ENCODE measurements at regions not wholly inside any gene's neighbourhood (a gene's known extent, or its start where the extent isn't known, plus 50 kb on each side); places are given as distances from the start of the nearest gene placed in this dataset.

DNA sequence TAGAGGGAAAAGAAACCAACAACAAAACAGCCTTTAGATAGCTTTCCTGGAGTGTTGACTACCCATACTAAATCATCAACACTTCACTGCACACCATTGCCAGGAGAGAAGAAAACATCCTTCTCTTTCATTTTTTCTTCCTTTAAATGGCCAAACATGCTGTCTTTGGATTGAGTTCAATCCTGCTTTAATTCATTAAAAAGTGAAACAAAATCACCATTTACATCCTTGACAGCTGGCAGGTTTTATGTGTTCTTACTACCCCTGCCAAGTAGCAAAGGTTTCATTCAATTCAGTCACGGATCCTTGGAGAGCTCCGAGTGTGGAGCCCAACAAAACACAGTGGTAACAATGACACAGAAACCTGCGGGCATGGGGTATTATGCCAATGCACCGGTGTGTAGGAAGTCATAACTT lies 568.3 kb downstream of the ANKRD50 start:
- Mint-ChIP-seq H3K27ac (no peak overlapping the region), H3K9me3 (0 out of 2 replicates have a peak, but pooled peaks cover 4% of the 10 kb centered on the region), H3K27me3 (ENCODE audit: low read depth) (no peaks in the 10 kb centered on the region), H3K4me1 (no peaks in the 10 kb centered on the region), H3K36me3 (no peaks in the 10 kb centered on the region), H3K4me3 (no peak overlapping the region)
- TF ChIP-seq PRDM15 (CRISPR knock-in tag; IDR thresholded peaks at IDR 0.05) = no peak
- TF ChIP-seq ZNF138 (CRISPR knock-in tag; conservative IDR thresholded peaks at IDR 0.05) = no peak
- no peak for TF ChIP-seq MYBL2 (CRISPR knock-in tag; IDR thresholded peaks at IDR 0.05)
- TF ChIP-seq GRHL2 (CRISPR knock-in tag; IDR thresholded peaks at IDR 0.05; ENCODE audit: insufficient replicate concordance, severe bottlenecking) = no peak
- no peak for TF ChIP-seq ERG (CRISPR knock-in tag; IDR thresholded peaks at IDR 0.05)
- no peak for TF ChIP-seq ZNF263 (CRISPR knock-in tag; IDR thresholded peaks at IDR 0.05; ENCODE audit: low read depth)
- DNase-seq (ENCODE audit: low spot score) (no peak), ATAC-seq (no peak)
- ChIA-PET CTCF (no interaction called here), POLR2A (no interaction called here)

- no peak for DNase-seq (ENCODE audit: low spot score)
- POLR2A ChIA-PET = no interaction called here
- no peak for ATAC-seq
- Mint-ChIP-seq H3K36me3 (no peaks in the 10 kb centered on the region), H3K4me1 (no peaks in the 10 kb centered on the region), H3K9me3 (0 out of 2 replicates have a peak, but pooled peaks cover 4% of the 10 kb centered on the region), H3K27ac (no peak overlapping the region), H3K27me3 (ENCODE audit: low read depth) (no peaks in the 10 kb centered on the region), H3K4me3 (no peak overlapping the region)
- CTCF ChIA-PET = no interaction called here
- TF ChIP-seq TEAD4 (CRISPR knock-in tag; IDR thresholded peaks at IDR 0.05) = no peak
- TF ChIP-seq ZNF425 (CRISPR knock-in tag; conservative IDR thresholded peaks at IDR 0.05) = no peak
- TF ChIP-seq ZNF416 (CRISPR knock-in tag; IDR thresholded peaks at IDR 0.05) = no peak
- no peak for TF ChIP-seq SMAD3 (CRISPR knock-in tag; IDR thresholded peaks at IDR 0.05; ENCODE audit: borderline replicate concordance)
- no peak for TF ChIP-seq FOXK1 (CRISPR knock-in tag; IDR thresholded peaks at IDR 0.05)
- no peak for TF ChIP-seq NR2C2 (CRISPR knock-in tag; IDR thresholded peaks at IDR 0.05)
- TF ChIP-seq PRRX2 (CRISPR knock-in tag; IDR thresholded peaks at IDR 0.05) = no peak
- TF ChIP-seq MXD4 (CRISPR knock-in tag; IDR thresholded peaks at IDR 0.05; ENCODE audit: borderline replicate concordance) = no peak
- TF ChIP-seq CBFB (CRISPR knock-in tag; IDR thresholded peaks at IDR 0.05; ENCODE audit: low read depth) = no peak
- TF ChIP-seq NR3C1 (CRISPR knock-in tag; conservative IDR thresholded peaks at IDR 0.05; ENCODE audit: low read depth) = no peak
- no peak for TF ChIP-seq KAT7 (CRISPR knock-in tag; IDR thresholded peaks at IDR 0.05; ENCODE audit: borderline replicate concordance)
- no peak for TF ChIP-seq NFE2L1 (CRISPR knock-in tag; IDR thresholded peaks at IDR 0.05)
- no peak for TF ChIP-seq IRF2 (CRISPR knock-in tag; IDR thresholded peaks at IDR 0.05; ENCODE audit: borderline replicate concordance, low read depth)
- TF ChIP-seq ESRRA (CRISPR knock-in tag; IDR thresholded peaks at IDR 0.05; ENCODE audit: borderline replicate concordance) = no peak
- TF ChIP-seq FOXP1 (CRISPR knock-in tag; IDR thresholded peaks at IDR 0.05; ENCODE audit: borderline replicate concordance) = no peak
- TF ChIP-seq PRDM15 (CRISPR knock-in tag; IDR thresholded peaks at IDR 0.05) = no peak
- no peak for TF ChIP-seq TCF7 (CRISPR knock-in tag; IDR thresholded peaks at IDR 0.05; ENCODE audit: low read depth)
- TF ChIP-seq NR1H2 (CRISPR knock-in tag; IDR thresholded peaks at IDR 0.05) = no peak
Observed at GRCh38 chr4:124146068-124146467, 566.5 kb downstream of the ANKRD50 start.

Measured in WTC11 (cell line).